Activated CD4-positive, alpha-beta T cell treated with anti-CD3 and anti-CD28 coated beads, Interleukin-2, amount 50 U/mL, for 4 hours (primary cell): ENCODE measurements at regions not wholly inside any gene's neighbourhood (a gene's known extent, or its start where the extent isn't known, plus 50 kb on each side); places are given as distances from the start of the nearest gene placed in this dataset.
"Not testable (repeated sequence)": the region's sequence is repeated elsewhere in the genome, so short reads cannot be mapped to it uniquely, and the experiment has no call there.

Experiments used
- DNase-seq, 2 experiments: peaks; one replicate each; pipeline ENCODE4 v3.0.0-alpha.2; 2020

DNA sequence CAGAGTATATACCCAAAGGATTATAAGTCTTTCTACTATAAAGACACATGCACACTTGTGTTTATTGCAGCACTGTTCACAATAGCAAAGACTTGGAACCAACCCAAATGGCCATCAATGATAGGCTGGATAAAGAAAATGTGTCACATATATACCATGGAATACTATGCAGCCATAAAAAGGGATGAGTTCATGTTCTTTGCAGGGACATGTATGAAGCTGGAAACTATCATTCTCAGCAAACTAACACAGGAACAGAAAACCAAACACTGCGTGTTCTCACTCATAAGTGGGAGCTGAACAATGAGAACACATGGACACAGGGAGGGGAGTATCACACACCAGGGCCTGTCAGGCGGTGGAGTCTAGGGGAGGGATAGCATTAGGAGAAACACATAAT is 281.7 kb upstream of the MEF2C start:
- not testable (repeated sequence) for DNase-seq

DNA sequence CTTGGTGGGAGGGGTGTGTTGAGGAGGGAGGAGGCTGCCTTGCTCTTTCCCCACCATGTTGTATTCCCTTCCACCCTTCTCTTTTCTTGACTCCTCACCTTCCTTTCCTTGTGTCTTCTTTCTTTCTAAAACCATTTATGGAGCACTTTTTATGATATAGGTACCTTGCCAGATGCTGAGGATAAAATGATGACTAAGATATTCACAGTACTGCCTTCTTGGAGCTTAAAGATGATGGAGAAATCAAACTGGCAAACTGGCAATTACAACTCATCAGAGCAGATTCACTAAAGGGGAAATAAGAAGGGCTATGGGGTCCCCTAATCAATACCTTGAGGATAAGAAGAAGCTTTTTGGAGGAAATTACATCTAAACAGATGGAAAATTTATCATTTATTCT is 273.2 kb upstream of the MEF2C start:
- no peak for DNase-seq

DNA sequence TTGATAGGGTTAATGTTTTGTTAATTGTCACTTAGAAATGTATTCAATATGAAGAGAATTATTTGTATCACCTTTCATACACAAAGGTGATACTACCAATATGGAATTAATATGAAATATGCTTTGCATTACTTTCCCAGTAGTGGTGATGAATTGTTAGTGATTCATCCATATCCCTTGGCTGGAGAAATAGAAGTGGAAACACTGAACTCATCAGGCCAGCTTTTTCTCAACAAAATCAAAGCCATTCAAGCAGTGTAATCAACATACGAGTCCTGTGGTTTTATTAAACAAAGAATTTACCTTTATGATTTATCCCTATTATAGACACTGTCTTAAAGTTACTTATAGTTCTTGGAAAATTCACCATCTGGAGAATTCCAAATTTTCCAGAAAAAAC is 264.0 kb upstream of the MEF2C start:
- DNase-seq, result no peak

DNA sequence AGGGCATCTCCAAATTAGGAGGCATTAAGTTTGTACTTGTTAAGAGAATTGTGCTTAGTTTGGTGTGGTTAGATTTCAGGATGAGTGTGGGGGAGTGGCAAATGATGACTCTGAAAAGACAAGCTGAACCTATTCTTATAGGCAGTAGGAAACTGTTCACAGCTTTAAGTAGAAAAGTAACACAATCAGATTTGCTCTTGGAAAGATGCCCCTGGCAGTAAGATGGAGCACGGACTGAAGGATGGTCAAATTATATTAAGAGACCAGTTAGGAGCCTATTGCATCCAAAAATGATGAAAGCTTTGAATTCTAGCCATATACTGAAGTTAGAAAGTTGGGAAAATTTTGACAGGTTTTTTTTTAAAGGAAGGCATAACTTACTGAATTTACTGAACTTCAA is 254.2 kb upstream of the MEF2C start:
- no peak for DNase-seq

DNA sequence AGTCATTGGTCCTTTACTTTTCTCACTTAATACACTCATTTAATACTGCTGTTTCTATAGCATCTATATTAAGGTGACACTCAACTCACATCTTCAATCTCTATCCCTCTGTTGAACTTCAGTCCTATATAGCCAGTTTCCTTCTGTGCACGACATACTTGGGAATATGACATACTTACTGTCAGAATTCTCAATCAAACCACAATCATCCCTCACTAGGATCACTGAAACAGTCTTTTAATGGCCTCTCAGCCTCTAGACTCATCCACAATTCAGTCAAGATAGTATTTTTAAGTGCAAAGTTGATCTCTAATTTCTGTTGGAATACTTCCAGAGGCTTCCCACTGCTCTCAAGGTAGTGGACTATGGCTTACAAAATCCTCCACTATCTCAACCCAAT is 251.0 kb upstream of the MEF2C start:
- no peak for DNase-seq

DNA sequence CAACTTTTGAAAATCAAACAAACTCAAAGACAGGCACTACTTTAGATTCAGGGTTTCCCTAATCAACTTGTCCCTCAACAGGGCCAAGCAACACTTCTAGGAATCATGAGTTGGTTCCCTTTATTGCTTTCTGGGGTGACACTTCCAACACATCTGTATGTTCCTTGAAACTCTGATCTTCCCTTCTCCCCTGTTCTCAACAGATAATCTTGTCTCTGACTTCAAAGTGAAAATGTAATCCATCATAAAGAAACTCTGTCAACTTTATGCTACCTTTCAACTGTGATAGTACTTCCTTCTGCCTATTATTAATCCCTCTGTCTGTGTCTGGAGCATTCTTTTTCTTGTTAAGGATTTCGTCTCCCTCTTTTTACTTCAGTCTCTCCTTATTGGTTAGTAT is 250.1 kb upstream of the MEF2C start:
- DNase-seq, result no peak

DNA sequence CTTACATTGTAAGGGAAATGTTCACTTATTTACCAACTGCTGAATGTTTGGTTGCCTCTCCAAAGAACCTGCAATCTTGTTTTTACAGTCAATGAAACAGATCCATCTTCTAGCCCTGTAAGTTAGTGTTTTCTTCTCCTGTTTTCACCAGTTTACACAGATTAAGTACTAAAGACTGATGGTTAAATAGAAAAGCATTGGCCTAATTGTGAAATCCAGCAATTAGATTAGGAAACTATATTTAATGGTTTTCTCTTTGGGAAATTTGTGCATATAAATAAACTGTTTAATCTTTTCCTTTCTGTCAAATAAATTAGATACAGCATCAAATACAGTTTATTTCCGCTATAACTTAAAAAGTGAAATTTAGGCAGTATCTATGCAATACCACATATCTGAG is 247.9 kb upstream of the MEF2C start:
- DNase-seq, result no peak

DNA sequence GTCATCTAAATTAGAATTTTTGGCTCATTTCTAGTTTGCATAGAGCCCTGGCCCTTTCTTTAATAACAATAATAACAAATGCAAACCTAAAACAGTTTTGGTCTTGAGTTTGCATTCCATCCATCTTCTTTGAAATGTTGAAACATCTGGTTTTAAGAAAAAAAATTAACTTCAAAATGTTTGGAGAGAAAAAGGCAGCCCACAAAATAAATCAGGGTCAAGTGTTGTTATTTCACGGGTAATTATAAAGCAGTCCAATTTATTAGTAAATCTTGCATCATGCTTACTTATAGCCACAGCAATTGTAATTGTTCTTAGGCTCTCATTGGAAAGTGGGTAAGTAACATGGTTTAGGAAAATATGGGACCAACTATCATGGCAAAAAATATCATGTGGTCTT is 247.0 kb upstream of the MEF2C start:
- no peak for DNase-seq

DNA sequence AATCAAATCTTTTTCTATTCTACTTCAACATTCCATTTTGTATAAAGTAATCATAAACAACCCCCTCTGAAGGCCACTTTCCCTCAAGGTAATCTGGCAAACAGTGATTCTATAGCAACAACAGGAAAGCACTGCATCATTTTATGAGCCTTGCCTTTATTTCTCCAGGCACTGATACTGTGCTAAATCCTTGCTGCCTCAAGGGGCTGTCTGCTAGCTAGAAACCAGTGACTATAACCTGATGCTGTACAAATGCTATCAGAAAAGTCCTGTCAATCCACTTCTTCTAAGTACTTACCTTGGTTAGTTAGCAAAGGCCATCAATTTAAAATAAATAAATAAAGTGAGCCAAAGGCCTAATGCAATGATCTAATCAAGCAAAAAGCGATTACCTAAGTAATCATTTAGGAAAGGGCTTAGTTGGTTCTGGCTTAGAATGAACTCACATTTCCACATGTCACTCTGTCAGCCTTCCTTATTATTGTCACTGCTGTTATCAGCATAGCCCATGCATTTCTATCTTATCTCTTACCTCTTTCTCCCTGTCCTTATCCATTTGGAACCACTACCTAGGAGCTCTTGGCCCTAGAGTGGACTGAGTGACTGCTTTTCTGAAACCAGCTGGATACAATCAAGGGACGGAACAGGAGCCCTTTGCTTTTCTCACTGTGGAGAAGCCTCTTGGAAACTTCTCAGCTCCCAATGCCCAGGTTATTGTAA is 246.1 kb upstream of the MEF2C start:
- DNase-seq, result no peak

DNA sequence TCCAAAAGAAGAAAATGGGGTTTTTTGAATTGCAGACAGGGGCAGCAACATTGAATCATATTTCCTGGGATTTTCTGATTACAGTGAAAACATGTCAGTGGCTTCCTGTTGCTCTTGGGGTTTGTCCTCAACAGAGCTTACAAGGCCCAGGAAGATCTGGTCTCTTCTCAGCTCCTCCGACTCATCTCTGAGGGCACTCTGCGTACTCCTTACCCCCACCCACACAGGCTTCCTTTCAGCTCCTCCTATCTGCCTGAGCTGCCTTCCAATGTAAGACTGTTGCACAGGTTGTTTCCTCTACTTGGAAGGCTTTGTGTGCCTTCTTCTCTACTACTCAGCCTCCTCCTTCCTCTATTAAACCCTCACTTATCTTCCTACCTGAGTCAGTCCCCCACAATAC is 245.1 kb upstream of the MEF2C start:
- DNase-seq, result no peak

DNA sequence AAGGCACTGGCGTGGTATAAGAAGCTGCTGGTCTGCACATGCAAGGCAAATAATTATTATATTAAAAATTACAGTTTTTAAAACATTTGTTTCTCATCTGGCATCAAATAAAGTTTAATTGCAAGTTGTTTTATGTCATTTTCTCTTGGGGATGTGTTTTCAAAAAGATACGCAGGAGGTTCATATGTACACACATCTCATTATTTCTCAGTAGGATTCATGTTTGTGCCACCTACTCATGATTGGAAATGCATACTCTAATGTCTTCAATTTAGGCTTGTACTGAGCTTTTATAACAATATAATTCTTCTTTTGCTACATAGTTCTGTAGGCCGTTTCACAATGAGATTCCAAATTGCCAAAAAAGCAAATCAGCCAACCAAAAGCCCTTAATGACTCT is 244.2 kb upstream of the MEF2C start:
- DNase-seq, result no peak

DNA sequence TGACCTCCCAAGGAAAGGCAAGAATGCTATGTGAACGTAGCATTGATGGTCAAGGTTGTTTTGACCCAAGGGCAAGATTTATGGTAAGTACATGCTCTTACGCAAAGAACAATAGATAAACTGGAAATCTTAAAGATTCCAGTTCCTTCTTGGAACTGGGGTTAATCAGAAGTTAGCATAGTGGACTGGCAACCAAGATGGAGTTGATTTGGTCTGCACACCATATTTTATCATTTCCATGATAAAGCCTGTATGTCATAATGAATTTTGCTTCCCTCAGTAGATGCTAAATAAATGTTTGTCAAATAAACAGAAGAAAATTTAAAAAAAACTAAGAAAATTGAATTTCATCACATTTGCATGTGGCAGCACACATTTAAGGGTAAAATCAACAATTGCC is 242.4 kb upstream of the MEF2C start:
- DNase-seq, result no peak

DNA sequence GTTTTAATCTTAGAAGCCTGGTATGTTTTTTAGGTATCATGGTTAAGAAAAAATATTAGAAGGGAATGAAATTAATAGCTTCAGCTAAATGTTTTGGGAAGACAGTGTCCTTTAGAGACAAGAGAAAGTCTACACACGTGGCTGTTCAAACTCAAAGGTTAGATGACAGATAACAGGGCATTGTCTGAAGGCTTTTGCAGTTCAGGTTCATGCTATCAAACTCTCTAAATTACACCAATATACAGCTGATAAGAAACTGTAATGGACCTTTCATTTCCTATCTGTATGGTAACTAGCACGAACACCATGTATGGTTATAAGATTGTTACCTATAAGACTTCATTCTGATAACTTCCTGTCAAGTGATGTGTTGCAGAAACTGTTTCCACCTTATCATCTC is 240.6 kb upstream of the MEF2C start:
- DNase-seq, result no peak

DNA sequence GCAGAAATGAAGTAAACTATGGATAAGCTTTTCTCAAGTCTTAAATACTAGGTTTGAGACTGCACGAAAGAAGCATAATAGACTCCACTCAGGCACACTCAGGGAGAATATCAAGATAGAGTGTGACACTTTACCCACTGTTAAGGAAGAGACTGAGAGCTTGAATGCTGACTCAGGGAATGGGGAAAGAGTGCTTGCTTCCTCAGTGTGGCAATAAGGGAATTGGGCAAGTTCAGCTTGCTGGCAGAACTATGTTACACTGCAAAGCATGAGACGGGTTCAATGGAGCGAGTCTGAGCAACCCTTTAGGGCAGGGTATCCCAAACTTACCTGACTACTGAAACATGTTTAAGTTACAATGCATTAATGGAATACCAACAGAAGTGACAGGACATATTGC is 237.7 kb upstream of the MEF2C start:
- DNase-seq, result no peak

DNA sequence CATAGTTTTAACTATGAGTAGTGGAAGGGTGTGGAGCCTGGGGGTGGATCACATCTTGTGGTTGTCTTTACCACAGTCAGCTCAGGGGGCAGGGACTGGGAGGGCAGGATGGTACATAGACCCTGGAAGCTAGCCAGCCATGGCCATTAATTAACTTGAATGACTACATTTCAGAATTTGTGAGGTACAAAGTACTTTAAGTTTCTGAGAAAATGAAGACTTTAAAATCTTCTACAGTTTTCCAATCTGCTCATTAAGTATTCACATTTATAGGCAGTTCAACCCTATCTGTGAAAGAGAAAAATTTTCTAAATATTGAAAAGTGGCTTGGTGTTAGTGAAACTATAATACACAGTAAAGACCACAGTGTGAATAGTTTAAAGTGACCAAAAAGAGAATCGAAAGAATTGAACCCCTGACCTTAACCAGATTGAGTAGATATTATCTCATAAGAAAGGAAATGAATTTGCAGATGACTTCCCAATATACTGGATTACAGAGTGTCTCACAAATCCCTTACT is 234.2 kb upstream of the MEF2C start:
- DNase-seq, result no peak

DNA sequence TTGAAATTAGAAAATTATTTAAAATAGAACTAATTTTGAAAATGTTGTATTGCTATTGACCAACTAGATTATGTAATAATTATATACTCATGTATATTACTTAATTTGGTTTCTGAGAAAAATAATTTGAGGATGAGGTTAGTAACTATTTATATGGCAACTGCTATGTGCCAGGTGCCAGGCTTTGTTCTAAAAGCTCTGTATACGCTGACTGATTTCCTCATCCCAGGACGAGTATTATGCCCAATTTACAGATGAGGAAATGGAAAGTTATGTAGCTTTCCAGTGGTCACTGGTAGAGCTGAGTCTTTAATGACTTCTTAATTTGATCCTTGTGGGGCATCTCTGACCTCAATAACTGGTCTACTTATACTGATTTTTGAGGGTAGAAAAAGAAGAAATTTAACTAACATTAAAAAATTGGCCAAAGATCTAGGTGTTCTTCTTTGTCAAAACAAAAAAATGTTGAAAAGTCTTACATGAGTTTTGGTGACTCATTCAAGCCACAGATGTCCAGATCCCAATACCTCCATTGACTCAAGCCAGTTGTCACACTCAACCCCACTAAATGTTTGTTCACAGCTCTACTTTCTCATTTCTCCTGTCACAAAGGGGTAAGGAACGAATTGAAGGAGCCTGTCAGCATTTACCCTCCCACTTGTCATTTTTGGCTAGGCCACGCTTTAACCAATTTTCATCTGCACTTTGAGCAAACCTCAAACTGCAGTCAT is 228.1 kb upstream of the MEF2C start:
- DNase-seq, result no peak

DNA sequence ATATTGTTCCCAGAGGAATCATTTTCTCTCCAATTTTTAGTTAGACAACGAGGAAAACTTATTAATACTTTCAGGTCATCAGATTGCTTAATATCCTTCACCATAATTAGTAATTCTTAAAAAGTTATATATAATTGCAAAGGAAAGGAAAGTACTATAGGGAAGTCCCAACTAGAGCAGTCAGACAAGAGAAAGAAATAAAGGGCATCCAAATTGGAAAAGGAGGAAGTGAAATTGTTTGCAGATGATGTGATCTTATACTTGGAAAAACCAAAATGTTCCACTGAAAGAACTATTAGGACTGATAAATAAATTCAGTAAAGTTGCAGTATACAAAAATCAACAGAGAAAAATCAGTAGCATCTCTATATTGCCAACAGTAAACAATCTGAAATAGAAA is 223.5 kb upstream of the MEF2C start:
- no peak for DNase-seq

DNA sequence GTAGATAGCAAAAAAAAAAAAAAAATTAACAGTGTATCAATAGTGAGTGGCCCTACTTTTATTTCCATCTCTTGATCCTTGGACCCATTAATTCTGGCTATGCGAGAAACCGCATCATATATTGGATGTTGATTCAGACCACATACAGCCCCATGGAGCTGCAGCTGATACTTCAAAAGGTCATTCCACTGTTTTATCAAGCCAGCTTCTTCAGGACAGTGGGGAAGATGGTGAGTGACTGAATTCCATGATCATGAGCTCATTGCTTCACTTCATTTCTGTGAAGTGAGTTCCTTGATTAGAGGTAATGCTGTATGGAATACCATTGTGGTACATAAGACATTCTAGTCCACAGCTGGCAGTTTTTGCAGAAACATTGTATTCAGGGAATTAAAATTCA is 222.9 kb upstream of the MEF2C start:
- no peak for DNase-seq

DNA sequence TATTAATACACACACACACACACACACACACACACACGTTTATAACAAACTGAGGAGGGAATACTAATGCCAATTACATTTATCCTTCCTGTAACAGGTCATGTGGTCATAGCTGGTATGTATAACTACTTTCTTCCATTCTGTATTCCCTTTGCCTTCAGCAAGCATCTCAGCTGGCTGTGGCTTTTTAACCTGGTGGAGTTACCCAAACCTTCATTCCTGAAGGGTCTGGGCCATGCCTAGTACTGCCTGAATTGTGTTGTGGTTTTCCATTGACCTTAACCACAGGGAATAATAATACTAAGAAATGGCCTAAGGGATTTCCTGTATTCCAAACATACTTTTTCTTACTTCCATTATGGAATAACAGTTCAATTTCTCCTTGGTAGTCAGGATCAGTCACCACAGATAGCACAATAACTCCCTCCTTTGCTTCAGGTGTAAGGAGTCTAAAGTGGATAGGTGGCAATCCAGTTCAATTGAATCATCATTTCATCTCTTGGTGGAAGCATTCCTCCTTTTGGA is 222.2 kb upstream of the MEF2C start:
- DNase-seq, result no peak

DNA sequence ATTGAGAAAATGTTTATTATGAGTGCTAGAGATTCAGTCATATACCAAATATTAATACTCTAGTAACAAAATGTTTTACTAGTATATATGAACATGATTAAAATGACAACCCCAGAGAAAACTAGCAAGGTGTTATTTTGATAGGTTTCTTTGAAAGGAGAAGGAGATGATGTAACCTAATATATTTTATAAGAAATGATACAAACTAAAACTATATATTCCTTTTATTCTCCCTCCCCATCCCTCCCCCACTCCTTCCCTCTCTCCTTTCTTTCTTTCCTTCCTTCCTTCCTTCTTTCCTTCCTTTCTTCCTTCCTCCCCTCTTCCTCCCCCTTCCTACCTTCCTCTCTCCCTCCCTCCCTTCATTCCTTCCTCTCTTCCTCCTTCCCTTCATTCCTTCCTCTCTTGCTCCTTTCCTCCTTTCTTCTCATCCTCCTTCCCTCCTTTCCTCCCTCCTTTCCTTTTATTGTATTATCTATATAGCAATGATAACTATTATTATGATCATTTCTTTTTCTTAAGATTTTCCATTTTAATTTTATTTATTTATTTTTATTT is 215.3 kb upstream of the MEF2C start:
- no peak for DNase-seq

DNA sequence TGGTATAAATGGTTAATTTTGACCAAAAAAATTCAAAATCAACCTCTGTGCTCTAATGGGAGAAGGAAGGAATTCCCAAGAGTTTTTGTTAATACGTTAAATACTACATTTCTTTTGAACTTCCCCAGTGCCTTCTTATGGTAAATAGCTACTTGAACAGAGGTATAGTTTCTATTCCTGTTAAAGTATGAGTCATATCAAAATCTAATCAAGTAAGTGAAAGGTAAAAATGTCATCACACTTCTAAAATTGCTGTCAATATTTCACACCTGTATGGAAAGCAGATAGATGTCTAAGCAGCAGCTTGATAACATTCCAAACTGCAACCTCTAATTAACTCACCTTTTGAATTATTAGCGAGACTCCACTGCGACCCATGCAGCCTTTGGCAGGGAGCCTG is 214.1 kb upstream of the MEF2C start:
- no peak for DNase-seq

DNA sequence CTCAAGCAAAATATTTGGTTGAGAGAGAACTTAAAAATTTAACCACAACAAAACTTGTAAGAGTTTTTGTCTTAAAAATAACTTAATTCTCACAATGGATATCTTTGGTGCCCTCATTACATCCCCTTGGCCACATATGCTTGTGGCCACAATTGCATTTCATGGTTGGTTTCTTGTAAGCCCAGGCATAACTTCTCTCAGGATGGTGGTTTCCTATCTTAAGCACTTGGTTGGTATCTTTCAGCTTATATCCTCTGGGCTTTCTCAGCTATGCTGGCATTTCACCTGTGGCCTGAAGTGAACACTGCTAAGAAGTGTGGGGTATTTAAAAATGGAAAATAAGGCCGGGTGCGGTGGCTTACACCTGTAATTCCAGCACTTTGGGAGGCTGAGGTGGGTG is 212.4 kb upstream of the MEF2C start:
- no peak for DNase-seq

DNA sequence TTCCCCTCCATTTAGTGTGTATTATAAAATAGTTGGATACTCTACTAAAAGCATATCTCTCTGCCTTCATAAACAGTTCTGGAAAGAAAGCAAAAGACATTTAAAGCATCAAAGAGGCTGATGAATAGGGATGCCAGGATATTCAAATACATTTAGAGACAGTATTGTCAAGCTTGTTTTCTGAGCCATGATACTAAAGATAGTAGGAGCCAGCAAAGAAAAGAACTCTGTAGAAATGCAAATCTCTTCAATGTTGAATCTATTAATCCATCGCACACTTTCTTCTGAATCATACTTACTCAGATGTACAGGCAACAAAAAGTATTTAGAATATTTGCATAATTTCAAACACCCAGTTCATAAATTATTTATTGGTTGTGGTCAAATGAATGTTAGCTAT is 207.1 kb upstream of the MEF2C start:
- DNase-seq, result no peak
